H1 (cell line): ENCODE measurements at regions not wholly inside any gene's neighbourhood (a gene's known extent, or its start where the extent isn't known, plus 50 kb on each side); places are given as distances from the start of the nearest gene placed in this dataset.

ENCODE experiments used
- CEBPB ChIP-seq: IDR thresholded peaks from 2 replicates; pipeline ENCODE4 v1.6.1; 2012; ENCODE audit warnings: low read depth, low read length
- HDAC2 ChIP-seq, 2 experiments: fragments of 300-600 bp in 1 of 2; sonication (generic) in 1 of 2; IDR thresholded peaks; 2 replicates each; pipeline ENCODE4 v1.6.1; 2011 to 2012; ENCODE audit warnings: low read depth in 2 of 2, low read length in 2 of 2, mild to moderate bottlenecking in 2 of 2, moderate library complexity in 2 of 2, borderline replicate concordance in 1 of 2, inconsistent platforms in 1 of 2
- KDM4A ChIP-seq: IDR thresholded peaks from one replicate; pipeline ENCODE4 v1.7.1; 2012; ENCODE audit warnings: low read depth, mild to moderate bottlenecking, moderate library complexity, low read length, inconsistent platforms; ENCODE audit not compliant: severe bottlenecking
- SRF ChIP-seq: IDR thresholded peaks from 2 replicates; pipeline ENCODE4 v1.6.1; 2011; ENCODE audit warnings: mild to moderate bottlenecking, low read depth, low read length, moderate library complexity
- TF ChIP-seq, protein P1 (sequence below): fragments of 300-600 bp; sonication (generic); IDR thresholded peaks from 2 replicates; pipeline ENCODE4 v1.7.1; 2012; ENCODE audit warnings: low read length, moderate library complexity, mild to moderate bottlenecking, inconsistent platforms; ENCODE audit not compliant: insufficient replicate concordance

DNA sequence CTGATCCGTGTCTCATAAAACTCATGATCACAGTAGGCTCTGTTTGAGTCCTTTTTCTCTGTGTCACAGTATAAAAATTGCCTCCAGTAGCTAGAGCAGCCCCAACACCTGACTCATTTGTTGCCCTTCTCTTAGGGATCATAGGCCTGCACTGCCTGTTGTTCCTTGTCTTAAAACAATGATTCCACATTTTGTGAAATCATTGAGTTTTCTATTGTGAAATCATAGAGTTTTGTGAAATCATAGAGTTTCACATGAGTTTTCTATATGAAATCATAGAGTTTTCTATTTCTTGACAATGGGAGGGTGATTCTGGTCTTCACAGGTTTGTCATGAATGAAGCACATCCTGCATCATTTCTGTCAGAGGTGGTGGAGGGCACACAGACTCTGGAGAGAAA lies 239.9 kb downstream of the GASK1B start (continued):
- TF ChIP-seq, protein P1, sequence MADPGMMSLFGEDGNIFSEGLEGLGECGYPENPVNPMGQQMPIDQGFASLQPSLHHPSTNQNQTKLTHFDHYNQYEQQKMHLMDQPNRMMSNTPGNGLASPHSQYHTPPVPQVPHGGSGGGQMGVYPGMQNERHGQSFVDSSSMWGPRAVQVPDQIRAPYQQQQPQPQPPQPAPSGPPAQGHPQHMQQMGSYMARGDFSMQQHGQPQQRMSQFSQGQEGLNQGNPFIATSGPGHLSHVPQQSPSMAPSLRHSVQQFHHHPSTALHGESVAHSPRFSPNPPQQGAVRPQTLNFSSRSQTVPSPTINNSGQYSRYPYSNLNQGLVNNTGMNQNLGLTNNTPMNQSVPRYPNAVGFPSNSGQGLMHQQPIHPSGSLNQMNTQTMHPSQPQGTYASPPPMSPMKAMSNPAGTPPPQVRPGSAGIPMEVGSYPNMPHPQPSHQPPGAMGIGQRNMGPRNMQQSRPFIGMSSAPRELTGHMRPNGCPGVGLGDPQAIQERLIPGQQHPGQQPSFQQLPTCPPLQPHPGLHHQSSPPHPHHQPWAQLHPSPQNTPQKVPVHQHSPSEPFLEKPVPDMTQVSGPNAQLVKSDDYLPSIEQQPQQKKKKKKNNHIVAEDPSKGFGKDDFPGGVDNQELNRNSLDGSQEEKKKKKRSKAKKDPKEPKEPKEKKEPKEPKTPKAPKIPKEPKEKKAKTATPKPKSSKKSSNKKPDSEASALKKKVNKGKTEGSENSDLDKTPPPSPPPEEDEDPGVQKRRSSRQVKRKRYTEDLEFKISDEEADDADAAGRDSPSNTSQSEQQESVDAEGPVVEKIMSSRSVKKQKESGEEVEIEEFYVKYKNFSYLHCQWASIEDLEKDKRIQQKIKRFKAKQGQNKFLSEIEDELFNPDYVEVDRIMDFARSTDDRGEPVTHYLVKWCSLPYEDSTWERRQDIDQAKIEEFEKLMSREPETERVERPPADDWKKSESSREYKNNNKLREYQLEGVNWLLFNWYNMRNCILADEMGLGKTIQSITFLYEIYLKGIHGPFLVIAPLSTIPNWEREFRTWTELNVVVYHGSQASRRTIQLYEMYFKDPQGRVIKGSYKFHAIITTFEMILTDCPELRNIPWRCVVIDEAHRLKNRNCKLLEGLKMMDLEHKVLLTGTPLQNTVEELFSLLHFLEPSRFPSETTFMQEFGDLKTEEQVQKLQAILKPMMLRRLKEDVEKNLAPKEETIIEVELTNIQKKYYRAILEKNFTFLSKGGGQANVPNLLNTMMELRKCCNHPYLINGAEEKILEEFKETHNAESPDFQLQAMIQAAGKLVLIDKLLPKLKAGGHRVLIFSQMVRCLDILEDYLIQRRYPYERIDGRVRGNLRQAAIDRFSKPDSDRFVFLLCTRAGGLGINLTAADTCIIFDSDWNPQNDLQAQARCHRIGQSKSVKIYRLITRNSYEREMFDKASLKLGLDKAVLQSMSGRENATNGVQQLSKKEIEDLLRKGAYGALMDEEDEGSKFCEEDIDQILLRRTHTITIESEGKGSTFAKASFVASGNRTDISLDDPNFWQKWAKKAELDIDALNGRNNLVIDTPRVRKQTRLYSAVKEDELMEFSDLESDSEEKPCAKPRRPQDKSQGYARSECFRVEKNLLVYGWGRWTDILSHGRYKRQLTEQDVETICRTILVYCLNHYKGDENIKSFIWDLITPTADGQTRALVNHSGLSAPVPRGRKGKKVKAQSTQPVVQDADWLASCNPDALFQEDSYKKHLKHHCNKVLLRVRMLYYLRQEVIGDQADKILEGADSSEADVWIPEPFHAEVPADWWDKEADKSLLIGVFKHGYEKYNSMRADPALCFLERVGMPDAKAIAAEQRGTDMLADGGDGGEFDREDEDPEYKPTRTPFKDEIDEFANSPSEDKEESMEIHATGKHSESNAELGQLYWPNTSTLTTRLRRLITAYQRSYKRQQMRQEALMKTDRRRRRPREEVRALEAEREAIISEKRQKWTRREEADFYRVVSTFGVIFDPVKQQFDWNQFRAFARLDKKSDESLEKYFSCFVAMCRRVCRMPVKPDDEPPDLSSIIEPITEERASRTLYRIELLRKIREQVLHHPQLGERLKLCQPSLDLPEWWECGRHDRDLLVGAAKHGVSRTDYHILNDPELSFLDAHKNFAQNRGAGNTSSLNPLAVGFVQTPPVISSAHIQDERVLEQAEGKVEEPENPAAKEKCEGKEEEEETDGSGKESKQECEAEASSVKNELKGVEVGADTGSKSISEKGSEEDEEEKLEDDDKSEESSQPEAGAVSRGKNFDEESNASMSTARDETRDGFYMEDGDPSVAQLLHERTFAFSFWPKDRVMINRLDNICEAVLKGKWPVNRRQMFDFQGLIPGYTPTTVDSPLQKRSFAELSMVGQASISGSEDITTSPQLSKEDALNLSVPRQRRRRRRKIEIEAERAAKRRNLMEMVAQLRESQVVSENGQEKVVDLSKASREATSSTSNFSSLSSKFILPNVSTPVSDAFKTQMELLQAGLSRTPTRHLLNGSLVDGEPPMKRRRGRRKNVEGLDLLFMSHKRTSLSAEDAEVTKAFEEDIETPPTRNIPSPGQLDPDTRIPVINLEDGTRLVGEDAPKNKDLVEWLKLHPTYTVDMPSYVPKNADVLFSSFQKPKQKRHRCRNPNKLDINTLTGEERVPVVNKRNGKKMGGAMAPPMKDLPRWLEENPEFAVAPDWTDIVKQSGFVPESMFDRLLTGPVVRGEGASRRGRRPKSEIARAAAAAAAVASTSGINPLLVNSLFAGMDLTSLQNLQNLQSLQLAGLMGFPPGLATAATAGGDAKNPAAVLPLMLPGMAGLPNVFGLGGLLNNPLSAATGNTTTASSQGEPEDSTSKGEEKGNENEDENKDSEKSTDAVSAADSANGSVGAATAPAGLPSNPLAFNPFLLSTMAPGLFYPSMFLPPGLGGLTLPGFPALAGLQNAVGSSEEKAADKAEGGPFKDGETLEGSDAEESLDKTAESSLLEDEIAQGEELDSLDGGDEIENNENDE: no peak
- no peak for TF ChIP-seq HDAC2 (IDR thresholded peaks at IDR 0.05; ENCODE audit: borderline replicate concordance in 1 of 2, low read depth in 2 of 2, low read length in 2 of 2)
- TF ChIP-seq CEBPB: no peak
- no peak for TF ChIP-seq SRF
- TF ChIP-seq KDM4A: no peak
